PC-9 (cell line): ENCODE measurements at regions not wholly inside any gene's neighbourhood (a gene's known extent, or its start where the extent isn't known, plus 50 kb on each side); places are given as distances from the start of the nearest gene placed in this dataset.

Experiments
- EZH2 ChIP-seq: fragments of 200-600 bp; sonication (generic); IDR thresholded peaks from 2 replicates; pipeline ENCODE4 v1.8.0; 2017; ENCODE audit warnings: antibody characterized with exemption, low read depth
- TF ChIP-seq, protein P1 (sequence below): fragments of 200-600 bp; sonication (generic); conservative IDR thresholded peaks from 2 replicates; pipeline ENCODE4 v1.6.1; 2017; ENCODE audit warnings: mixed run types, antibody characterized with exemption, mild to moderate bottlenecking, moderate library complexity

DNA sequence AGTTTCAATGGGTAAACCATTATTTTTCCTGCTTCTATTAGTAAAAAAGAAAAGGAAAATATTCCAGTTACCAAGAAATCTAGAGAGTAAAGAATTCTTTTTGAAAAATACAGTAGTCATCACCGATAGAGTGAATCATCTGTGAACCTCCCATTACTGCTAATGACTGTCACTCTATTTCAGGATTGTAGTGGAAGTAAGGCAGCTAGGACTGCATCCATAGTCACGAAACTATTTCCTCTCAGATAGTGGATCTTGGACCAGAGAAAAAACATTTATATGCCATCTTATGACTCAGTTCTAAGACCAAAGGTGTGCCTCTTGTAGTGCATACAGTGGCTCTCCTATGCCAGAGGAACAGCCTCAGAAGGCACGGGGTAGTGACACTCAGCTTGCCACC is 173.9 kb upstream of the PLEKHA5 start:
- TF ChIP-seq, protein P1, sequence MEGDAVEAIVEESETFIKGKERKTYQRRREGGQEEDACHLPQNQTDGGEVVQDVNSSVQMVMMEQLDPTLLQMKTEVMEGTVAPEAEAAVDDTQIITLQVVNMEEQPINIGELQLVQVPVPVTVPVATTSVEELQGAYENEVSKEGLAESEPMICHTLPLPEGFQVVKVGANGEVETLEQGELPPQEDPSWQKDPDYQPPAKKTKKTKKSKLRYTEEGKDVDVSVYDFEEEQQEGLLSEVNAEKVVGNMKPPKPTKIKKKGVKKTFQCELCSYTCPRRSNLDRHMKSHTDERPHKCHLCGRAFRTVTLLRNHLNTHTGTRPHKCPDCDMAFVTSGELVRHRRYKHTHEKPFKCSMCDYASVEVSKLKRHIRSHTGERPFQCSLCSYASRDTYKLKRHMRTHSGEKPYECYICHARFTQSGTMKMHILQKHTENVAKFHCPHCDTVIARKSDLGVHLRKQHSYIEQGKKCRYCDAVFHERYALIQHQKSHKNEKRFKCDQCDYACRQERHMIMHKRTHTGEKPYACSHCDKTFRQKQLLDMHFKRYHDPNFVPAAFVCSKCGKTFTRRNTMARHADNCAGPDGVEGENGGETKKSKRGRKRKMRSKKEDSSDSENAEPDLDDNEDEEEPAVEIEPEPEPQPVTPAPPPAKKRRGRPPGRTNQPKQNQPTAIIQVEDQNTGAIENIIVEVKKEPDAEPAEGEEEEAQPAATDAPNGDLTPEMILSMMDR, result no peak
- no peak for TF ChIP-seq EZH2
